GM19043 (cell line): ENCODE measurements at regions not wholly inside any gene's neighbourhood (a gene's known extent, or its start where the extent isn't known, plus 50 kb on each side); places are given as distances from the start of the nearest gene placed in this dataset.

Experiments
- ATAC-seq: cut with Tn5 transposase; IDR thresholded peaks from one replicate; pipeline ENCODE4 v1.9.1; 2021; ENCODE audit warnings: low read depth; ENCODE audit not compliant: unreplicated experiment

DNA sequence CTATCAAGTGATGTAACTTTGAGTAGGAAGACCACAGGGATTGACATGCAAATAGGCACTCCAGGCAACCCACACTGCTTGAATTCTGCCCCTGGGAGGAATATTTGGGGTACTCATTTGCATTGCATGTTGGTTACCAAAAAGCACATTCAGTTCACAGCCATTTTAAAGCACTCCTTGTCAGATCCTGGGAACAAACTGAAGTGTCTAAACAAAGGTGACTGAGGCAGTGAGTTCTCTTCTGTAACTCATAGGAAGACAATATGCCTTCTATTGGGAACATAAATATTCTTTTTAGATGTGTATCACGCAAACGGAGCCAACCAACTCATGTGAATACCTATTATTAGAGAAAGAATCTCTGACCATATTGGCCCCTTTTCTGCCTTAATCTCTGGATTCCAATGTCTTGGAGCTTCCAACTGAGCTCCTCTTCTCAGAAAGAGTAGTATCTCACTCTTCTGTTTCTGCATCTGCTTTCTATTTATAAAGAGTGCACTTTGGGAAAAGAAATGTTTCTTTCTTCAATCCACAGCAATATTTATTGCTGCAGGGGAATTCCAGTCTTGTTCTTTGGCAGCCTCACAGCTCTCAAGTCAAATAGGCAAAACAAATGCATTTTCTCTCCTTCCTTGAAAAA lies 125.7 kb upstream of the NBEA start:
- ATAC-seq = no peak

DNA sequence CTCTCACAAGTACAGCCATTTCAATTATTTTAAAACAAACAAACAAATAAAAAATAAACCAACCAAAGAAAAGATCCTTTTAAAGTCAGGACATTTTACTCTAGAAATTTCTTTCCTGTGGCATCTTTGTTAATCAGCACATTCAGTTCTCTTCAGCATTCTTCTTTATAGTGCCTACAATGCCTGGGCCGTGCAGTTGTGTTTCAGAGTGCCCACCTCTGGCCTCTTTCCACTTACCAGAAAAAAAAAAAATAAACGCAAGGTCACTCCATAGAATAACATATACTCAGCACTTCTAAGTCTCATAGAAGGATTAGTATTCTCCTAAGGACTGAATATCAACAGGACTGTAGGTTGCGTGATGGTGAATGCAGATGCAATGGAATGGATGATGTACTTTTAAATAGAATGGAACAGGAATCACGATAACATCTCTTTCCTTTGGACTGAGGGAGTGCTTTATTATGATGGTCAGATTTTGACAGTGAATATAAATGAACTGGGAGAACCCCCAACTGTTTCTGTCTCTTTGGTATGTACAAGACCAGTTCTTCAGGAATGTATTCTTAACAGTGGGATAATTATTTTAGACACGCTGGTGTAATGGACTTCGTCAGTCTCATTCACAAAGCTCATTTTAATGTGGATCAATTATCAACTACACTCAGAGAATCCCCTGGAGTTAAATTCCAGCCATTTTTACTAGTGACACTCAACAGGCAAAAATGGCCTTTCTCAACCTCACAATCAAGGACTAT lies 125.0 kb upstream of the NBEA start:
- no peak for ATAC-seq

DNA sequence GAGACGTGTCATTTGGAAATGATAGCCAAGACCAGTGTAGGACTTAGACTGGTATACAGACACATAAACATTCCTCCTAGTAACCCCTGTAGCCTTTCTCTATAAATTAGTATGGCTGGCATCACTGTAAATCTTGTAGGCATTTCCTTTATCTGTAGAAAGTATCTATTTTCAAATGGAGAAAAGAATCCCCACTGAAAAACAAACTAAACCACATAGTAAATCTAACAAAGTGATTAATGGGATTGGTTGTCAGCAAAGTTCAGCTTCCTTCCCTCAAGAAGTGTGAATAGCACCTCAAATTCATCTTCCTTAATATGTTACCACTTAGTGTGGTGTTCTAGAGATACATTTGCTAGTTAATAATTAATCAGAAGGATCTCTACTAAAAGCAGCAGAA lies 119.4 kb upstream of the NBEA start:
- no peak for ATAC-seq

DNA sequence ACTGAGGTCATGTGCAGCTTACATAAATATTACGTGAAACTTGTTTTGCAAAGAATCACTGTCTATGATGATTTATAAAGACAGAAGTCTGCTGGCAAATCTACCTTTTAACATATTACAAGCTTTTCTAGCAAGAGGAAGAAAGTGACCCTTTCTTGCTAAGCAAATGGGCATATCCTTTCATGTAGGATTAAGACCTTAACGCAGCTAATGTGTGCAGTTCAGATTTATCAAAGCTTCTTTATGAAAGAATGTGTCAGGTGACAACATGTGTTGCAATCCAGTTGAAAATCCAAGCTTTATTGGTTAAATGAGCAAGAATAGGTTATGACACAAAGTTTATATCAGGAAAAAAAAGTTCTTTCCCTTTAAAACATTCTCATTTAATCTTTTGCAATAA lies 115.6 kb upstream of the NBEA start:
- no peak for ATAC-seq

DNA sequence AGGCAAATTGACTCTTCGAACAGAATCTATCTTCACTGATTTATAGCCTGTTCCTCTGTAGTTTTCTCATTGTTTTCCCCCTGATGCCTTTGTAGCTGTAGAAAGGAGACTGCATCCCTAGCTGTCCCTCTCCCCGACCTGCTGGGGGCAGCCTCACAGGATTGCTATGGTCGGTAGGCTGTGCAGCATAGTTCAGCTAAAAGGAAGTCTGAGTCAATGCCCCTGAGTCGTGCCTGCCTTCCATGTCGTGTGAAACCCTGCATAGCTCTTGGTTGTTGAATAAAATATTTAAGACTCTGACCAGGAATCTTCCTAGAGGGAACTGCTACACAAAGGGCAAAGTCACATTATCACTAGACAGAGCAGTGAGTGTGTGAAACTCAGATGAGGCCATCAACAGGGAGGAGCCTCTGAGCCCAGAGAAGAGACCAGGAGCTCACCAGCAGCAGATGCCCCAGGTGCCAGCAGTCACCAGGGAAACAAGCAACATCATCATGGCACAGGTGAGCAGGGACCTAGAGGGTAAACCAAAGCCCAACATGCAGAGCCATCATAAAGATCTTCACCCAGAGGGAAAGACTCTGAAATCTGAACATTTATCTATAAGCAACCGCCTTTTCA lies 108.4 kb upstream of the NBEA start:
- no peak for ATAC-seq

DNA sequence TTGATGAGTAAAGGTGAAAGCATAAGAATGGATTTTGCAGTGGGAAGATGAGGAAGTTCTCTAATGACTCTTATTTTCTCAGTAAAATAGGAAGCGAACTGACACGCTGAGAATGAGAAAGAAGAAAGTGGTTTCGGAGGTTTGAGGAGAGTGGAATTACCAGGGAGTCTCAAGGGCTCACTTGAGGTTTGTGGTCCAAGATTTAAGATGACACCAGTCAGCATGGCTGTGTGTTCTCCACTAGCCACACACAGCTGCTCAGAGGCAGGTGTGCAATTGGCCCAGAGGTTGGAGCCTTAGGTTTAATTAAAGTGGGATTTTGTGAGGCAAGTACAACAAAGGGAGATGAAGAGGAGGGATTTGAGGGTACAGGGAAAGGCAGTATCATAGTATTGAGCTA lies 99.6 kb upstream of the NBEA start:
- ATAC-seq = no peak

DNA sequence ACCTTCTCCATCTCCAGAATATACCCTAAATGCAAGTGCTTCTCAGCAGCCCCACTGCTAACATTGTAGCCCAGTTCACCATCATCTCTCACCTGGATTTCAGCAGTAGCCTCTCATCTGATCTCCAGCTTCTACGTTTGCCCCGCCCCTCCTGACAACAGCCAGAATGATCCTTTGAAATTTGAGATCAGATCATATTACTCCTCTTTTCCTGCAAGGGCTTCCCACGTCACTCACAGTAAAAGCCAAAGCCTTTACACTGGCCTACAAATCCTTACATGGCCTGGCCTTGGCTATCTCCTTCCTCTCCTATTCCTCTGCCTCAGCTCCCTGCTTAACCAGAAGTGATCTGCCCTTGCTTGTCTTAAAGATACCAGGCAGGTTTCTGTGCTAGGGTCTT lies 94.3 kb upstream of the NBEA start:
- ATAC-seq = no peak

DNA sequence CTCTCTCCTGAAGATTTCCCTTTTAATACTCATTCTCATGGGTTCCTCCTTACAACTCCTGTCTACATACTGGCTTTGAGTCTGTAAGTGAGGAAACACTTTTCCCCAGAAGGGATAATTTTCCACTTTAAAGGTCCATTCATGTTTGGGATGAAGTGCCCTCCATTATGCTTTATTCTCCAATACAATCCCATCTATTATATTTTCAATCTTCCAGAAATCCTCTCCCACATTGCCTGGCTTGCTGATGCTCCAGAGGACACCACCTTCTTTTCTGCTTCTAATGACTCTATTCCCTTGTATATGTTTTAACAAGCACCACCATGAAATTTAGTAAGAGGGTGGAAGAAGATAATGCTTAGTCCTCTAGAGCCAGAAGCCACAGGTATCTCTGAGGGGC lies 92.7 kb upstream of the NBEA start:
- no peak for ATAC-seq

DNA sequence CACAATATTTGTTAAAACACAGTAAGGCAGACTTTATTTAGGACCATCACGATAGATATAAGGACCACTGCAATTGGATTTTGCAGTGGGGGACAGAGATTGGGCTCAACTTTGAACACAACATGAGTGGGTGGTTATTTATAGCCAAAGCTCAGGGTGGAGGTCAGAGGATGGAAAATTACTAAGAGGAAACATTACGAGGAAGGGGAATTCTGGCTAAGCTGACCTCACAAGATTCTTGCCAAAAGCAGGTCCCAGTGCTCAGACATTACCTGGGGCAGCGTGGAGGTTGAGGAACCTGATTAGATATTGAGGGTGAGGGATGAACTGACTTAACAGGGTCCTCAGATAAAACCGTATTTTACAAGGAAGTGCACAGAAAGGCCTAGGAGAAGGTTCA lies 88.9 kb upstream of the NBEA start:
- ATAC-seq = no peak

DNA sequence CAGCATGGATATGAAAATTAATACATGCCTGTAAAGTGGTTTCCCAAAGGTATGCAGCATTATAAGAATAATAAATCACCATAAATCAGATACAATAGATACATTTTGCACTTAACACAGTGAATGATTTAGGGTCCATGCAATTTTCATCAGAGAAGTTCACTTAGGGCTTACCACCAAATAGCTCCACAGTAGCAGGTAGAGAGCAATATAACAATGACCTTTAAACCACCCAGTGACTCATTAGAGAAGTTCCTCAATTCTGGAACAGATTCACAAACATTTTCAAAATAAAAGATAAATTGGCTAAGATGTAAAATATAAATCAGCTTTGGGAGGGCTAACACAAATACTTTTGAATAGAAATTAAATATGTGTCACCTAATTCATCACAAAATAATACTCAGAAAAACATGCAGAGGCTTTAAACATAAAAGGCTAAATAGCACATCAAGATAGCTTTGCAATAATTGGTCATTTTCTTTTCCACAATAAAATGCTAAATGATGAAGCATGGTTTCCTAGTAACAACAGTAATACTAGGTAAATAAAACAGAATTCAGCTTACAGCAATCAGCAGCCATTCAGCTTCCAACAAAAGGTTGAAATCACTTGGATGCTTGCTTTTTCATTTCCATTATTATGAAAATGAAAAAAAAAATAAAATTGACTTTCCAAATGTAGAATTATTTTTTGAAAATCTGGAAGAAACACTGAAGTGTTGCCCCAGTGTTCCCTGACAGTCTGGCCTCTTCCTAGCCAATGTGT lies 84.3 kb upstream of the NBEA start:
- ATAC-seq = no peak

DNA sequence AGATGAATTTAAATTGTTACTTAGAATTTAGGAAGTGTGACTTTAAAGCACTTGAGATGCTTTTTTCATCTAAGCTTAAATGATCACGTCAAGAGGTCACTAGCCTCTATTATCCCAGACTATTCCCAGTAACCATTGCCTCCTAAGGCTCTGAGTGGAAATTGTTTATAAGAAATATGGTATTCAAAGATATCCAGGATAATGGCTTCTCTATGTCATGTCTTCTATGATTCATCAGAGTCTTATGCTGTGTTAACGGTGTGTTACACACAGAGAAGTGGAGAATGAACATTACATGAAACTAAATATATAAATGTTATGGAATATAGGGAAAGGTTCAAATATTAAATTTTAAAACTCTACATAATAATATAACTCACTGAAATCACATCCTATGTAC lies 79.8 kb upstream of the NBEA start:
- no peak for ATAC-seq

DNA sequence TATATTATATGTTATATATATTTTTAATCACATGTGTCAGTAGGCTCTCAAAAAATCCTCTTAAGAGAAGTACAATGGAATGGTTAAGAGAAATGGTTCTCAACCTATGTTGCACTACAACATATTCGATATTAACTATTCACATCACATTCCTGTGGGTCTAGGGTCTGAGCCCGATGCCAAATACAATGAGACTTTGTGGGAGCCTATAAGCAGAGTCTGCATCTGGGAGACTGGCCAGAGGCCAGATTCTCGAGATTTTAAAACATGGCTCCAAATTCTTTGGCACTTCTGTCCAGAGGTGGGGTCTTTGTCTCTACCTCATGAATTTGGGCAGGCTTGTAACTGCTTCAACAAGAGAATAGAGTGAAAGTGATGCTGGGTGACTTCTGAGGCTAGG lies 79.4 kb upstream of the NBEA start:
- ATAC-seq = no peak

DNA sequence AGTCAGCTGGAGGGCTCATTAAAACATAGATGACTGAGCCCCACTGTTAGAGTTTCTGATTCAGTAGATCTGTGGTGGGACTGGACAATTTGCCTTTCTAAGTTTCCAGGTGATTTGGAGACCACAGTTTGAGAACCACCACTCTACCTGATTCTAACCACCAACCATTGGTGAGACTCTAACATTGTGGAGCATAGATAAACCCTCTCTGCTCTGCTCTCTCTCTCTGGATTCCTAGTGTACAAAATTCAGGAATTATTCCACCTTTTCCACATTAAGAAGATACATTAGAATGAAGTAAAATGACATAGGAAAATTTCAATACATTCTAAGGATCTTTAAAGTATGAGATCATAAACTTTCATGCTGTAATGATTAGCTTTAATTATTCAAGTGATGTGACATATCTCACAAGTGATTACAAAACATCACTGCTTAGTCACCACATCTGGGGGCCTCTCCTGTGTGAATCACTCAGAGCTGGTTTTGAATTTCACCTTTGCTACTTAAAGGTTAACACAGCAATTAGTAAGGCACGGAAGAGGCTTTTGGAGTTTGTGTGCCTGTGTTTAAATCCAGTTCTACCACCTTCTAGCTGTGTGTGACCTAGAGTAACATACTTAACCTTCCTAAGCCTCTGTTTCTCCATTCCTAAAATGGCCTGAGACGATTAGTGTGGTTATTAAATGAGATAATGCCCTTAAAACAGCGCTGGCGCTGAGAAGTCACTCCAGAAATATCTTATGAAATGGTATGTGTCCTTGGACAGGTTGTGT lies 78.5 kb upstream of the NBEA start:
- no peak for ATAC-seq

DNA sequence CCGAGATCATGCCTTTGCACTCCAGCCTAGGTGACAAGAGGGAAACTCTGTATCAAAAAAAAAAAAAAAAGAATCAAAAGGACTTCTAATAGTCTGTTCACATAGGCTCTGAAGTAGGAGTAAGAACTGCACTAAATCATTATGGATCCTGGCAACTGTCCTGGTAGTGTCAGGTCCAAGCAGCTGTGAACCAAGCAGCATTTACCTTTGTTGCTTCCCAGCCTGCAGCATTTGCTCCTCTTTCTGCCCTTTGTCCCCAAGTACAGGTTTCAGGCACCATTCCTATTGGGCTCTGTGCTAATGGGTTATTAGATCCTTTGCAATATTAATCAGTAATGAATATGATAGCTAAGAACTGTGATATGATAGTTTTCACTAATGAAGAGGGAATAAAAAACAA lies 77.4 kb upstream of the NBEA start:
- no peak for ATAC-seq

DNA sequence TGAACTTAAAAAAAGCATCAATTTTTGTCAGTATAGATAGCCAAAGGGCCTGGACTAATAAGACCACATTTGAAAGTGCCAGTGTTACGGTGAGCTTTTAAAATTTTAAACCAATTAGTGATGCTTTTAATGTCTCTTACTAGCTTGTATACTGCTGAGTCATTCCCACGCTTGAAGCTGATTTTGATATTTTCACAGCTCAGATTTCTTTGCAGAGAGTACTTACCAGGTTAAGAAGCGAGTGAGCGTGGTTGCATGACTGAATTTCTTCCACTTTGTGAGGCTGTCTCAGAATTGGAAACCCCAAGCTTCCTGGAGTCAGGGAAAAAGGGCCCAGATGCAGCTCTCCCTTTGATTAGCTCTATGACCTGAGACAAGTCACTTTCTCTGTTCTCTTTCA lies 74.5 kb upstream of the NBEA start:
- ATAC-seq = no peak

DNA sequence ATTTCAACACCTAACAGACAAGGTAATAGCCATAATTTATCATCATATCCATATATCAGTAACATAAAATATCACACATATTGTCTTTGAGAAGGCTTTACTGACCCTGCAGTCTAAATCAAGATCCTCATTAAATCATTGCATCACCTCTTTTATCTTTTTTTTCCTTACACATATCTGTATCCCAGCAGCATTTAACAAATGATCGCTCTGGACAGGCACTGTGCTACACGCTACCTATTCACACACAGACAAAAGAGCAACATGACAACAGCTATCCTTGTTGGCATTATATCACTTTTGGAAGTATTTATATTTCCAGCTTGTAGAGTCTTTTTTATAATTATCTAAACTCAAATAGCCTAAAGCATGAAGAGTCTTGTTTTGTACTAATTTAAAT lies 73.3 kb upstream of the NBEA start:
- no peak for ATAC-seq

DNA sequence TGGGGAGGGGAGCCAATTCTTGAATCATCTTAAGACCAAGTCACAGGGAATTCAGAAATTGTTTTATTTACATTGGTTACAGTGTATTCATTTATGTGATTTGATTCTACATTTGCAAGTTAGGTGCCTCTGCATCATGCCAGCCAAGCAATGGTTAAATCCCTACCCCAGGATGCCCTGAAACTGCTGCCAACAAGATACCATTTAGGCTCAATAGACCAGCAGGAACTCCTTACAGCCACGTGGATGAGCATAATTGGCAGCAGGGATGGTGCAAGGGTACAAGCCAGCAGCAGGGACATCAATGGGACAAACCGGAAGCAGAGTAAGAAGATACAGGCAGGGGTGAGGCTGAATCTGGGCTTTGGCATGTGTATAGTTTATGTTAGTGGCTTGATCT lies 72.4 kb upstream of the NBEA start:
- no peak for ATAC-seq

DNA sequence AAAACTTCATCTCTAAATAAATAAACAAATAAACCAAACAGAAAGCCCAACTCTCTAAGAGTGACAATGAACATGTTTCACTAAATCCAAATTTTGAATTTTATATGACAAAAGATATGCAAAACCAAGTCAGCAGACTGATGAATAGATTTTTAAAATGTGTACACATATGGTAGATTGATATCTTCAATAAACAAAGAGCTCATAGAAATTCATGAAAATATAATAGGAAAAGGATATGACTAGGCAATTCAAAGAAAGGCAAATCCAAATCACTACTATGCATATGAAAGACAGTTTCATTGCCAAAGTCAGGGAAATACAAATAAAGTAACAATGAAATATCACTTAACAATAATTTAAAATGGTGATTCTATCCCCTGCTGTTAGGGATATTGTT lies 63.7 kb upstream of the NBEA start:
- no peak for ATAC-seq

DNA sequence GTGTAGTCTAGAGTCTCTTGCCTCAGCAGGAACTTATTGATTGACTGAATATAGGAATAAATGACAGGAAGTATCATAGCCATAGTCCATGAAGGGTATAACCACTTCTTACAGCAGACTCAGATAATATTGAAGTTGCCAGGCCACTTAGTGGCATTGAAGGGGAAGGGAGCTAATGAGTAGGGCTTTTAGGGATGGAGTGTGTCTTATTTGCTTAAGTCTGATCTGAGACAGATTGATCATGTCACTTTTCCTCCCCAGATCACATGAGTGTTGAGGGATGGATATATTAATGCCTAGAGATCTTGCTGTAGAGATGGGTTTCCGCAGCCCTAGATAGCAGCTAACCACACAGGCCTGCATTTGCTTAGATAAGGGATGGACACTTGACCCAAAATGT lies 62.2 kb upstream of the NBEA start:
- no peak for ATAC-seq

DNA sequence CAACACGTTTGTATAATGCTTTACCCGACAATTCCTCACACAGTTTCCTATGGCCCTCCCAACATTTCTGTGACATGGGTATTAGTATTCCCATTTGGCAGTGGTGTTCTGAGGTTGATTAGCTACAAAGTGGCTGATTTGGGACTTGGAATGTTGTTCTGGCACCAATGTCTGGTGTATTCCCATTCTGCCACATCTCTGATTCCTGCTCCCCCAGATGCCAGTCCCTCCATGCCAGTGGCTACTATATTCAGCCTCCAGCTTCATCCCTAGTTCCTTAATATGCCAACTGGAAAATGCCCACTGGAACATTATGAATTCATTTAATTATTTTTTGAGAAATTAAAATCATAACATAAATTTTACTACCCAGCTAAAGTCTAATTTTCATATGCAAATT lies 60.6 kb upstream of the NBEA start:
- ATAC-seq = no peak

DNA sequence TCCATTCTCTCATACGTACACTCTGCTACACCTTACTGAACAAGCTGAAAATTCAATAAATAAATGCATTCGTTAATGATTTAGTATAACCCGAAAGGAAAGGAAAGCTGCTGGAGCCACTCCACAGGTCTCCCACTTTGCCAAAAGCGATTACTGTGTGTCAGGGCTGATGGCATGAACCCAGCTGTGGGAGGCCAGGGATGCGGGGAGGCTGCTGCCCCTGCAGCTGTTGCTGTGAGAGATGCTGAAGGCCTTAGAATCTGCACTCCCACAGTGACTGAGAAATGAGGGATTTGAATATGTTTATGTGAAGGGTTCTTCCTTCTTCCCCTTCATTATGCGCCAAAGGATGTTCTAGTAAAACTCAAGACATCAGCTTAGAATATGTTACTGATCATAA lies 58.7 kb upstream of the NBEA start:
- no peak for ATAC-seq
